Right renal pelvis (tissue), 4 donors: ENCODE measurements at regions not wholly inside any gene's neighbourhood (a gene's known extent, or its start where the extent isn't known, plus 50 kb on each side); places are given as distances from the start of the nearest gene placed in this dataset.
"Not testable (repeated sequence)": the region's sequence is repeated elsewhere in the genome, so short reads cannot be mapped to it uniquely, and the experiment has no call there.

Experiments used
- DNase-seq, 4 donors: peaks; one replicate each; pipeline ENCODE4 v3.0.0-alpha.2; 2013; ENCODE audit warnings: low read depth in 4 of 4, low spot score in 3 of 4, missing footprints in 1 of 4

GRCh38 chr19:28103921-28104320, 1109.0 kb downstream of the UQCRFS1 start:
- DNase-seq = no peak

DNA sequence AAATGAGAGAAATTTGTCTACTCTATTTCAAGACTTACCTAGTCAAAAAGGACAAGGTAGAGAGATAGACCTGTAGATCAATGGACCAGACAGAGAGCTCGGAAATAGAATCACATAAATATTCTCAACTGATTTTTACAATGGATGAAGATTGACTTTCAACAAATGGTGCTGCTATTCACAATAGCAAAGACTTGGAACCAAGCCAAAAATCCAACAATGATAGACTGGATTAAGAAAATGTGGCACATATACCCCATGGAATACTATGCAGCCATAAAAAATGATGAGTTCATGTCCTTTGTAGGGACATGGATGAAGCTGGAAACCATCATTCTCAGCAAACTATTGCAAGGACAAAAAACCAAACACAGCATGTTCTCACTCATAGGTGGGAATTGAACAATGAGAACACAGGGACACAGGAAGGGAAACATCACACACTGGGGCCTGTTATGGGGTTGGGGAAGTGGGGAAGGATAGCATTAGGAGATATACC, 1128.2 kb downstream of the UQCRFS1 start:
- DNase-seq = not testable (repeated sequence)

DNA sequence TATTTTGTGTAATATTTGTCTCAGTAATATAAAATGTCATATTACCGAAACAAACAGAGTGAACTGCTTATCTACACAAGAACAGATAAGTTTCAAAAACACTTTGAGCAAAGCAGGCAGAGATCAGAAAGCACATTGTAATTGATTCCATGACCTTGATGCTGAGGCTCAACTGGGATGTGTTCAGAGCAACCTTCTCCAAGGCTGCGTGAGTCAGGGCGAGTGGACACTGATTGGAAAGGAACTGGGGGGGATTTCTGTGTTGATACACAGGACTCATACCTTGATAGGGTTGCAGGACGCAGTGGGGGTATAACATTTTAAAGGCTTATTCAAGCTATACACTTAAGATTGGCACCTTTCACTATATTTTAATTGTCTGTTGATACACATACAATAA, 1136.3 kb downstream of the UQCRFS1 start:
- DNase-seq = no peak

GRCh38 chr19:28075229-28075628, 1137.7 kb downstream of the UQCRFS1 start:
- DNase-seq = no peak

GRCh38 chr19:28074773-28075172, 1138.2 kb downstream of the UQCRFS1 start:
- DNase-seq = no peak

- DNase-seq = no peak
These were observed 1145.1 kb downstream of the UQCRFS1 start for GRCh38 chr19:28067882-28068281.

- no peak for DNase-seq
These were observed 1146.0 kb downstream of the UQCRFS1 start for GRCh38 chr19:28066988-28067387.

DNA sequence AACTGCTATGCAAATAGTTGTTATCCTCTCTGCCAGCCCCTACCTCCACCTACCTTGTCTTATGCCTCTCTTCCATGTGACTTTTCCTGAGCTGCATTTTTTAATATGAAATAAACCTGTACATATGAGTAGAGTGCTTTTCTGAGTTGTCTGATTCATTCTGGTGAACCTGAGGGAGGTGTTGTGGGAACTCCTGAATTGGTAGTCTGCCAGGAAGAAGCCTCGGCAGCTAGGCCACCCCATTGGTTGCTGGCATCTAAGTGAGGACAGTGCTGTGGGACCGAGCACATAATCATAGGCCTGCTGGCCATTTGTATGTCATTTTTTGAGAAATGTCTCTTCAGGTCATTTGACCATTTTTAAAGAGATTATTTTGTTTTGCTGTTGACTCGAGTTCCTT, 1146.8 kb downstream of the UQCRFS1 start:
- no peak for DNase-seq

- no peak for DNase-seq
These were observed 1147.9 kb downstream of the UQCRFS1 start for GRCh38 chr19:28065026-28065425.

DNA sequence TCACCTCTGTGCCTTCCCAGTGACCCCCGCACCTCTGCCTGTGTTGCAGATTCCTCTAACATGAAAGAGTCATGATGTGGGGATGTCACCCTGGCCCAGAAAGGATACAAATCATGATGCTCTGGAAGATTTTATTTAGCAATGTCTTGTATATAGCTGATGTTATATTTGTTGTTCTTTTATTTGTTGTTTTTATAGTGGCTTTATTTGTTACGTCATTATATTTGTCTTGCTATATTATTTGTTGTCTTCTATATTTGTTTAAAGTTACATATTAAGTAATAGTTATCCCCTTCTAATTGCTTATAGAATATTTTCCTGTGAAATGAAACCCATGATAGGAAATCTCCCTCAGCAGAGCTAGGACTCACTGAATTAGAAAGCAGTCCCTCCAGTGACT, 1149.2 kb downstream of the UQCRFS1 start:
- no peak for DNase-seq

DNA sequence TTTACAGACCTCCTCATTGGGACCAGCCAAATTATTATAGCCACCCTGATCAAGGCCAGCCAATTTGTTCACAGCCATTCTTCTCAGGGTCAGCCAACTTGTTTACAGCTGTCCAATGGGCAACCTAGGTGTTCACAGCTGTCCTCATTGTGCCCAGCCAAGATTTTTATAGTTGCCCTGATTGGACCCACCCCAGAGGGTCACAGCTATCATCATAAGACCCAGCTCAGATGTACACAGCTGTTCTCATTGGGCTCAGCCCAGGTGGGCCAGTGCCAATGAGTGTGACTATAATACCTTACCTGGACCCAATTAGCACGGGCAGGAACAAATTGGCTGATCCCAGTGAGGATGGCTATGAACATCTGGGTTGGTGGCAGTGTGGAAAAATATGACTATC, 1151.8 kb downstream of the UQCRFS1 start:
- DNase-seq = no peak

GRCh38 chr19:28057026-28057425, 1155.9 kb downstream of the UQCRFS1 start:
- DNase-seq = not testable (repeated sequence)

DNA sequence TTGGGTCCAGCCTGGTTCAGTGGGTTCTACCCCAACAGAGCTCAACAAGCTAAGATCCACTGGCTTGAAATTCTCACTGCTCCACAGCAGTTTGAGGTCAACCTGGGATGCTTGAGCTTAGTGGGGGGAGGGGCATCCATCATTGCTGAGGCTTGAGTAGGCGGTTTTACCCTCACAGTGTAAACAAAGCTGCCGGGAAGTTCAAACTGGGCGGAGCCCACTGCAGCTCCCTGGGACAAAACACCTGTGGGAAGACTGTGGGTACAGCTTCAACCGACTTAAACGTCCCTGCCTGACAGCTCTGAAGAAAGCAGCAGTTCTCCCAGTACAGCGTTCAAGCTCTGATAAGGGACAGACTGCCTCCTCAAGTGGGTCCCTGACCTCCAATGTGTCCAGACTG, 1161.9 kb downstream of the UQCRFS1 start:
- no peak for DNase-seq

- no peak for DNase-seq
These were observed 1163.1 kb downstream of the UQCRFS1 start for GRCh38 chr19:28049875-28050274.

DNA sequence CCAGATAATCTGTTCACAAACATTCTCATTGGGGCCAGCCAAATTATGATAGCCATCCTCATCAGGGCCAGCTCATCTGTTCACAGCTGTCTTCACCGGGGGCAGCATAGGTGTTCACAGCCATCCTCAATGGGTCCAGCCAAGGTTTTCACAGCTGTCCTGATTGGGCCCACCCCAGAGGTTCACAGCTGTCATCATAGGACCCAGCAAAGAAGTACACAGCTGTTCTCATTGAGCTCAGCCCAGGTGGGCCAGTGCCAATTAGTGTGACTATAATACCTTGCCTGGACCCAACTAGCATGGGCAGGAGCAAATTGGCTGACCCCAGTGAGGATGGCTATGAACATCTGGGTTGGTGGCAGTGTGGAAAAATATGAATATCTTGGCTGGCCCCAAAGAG, 1166.0 kb downstream of the UQCRFS1 start:
- no peak for DNase-seq

GRCh38 chr19:28045621-28046020, 1167.3 kb downstream of the UQCRFS1 start:
- no peak for DNase-seq

DNA sequence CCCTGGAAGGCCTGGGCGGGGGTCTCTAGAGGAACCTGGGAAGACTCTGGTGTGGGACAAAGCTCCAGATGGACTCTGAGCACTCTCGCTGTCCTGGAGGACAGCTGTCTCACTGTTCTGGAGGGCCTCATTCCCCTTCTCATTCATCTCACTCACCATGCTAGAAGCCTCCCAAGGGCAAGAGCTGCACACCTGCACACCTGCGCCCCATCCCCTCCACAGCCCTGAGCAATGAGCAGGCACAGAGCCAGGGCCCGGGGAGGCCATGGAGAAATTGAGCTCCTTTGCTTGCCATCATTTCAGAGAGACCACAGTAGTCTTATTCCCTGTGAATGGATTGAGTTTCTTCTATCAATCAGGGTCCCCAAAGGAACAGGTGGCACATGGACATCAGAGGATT, 1168.5 kb downstream of the UQCRFS1 start:
- DNase-seq = no peak

GRCh38 chr19:28042516-28042915, 1170.4 kb downstream of the UQCRFS1 start:
- no peak for DNase-seq

GRCh38 chr19:28039677-28040381, 1173.1 kb downstream of the UQCRFS1 start:
- no peak for DNase-seq

GRCh38 chr19:28037186-28037585, 1175.8 kb downstream of the UQCRFS1 start:
- DNase-seq = no peak

DNA sequence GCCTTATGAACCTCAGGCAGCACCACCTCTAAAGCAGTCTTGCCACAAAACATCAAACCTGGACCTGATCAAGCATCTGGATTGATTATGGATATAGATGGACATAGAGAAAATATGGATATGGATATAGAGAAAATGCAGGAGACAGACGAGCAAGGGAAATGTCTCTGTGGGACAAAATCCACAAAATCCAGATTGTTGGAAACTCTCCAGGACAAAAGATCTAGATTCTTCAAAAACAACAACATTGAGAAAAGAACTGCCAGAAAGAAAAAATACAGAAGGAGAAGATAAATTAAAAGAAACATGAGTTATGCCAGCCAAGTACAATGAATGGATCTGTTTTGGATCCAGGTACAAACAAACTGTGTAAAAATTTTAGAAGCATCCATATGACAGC, 1176.5 kb downstream of the UQCRFS1 start:
- DNase-seq = no peak

GRCh38 chr19:28034936-28035335, 1178.0 kb downstream of the UQCRFS1 start:
- DNase-seq = peak in 2 of 4 donors; percentile 27 to 31
